HG03520 (cell line): ENCODE measurements at regions not wholly inside any gene's neighbourhood (a gene's known extent, or its start where the extent isn't known, plus 50 kb on each side); places are given as distances from the start of the nearest gene placed in this dataset.

Experiments used
- ATAC-seq: cut with Tn5 transposase; IDR thresholded peaks from one replicate; pipeline ENCODE4 v1.9.1; 2021; ENCODE audit warnings: mild to moderate bottlenecking, moderate library complexity; ENCODE audit not compliant: unreplicated experiment

DNA sequence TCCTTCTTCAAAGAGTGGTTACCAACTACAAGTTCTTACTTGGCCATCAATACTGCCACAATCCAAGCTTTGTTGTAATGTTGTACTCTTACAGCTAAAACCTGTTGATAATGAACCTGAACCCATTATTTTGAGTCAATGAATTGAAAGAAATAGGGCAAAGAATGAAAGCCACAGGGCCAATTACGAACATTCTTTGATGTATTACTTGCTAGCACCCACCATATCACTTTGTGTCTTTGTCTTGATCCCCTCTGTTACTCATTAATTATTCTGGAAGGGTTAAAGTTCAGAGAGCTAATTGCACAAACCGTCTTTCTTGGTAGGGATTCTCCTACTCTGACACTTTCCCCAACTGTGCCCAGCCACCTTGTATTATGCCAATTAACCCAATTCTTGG is 53.2 kb upstream of the TFEC start:
- no peak for ATAC-seq

GRCh38 chr7:116086547-116087045 is 56.0 kb upstream of the TFEC start:
- ATAC-seq = no peak

GRCh38 chr7:116087291-116087690 is 56.7 kb upstream of the TFEC start:
- no peak for ATAC-seq

DNA sequence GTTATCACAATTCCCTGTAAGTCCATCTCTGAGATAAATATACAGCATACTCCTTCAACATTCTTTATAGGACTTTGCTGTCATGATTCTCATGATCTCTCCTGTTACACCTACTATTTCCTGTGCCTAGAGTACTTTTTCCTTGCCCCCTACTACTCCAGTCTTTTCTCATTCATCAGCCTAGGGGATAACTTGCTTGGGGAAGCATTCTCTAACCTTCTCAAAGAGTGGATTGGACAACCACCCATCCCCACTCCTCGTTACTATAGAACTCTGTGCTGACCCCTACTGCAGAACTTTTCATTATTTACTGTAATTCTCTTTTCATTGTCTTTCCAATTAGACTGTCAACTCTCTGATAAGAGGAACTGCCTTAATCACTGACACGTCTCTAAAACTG is 57.4 kb upstream of the TFEC start:
- no peak for ATAC-seq

DNA sequence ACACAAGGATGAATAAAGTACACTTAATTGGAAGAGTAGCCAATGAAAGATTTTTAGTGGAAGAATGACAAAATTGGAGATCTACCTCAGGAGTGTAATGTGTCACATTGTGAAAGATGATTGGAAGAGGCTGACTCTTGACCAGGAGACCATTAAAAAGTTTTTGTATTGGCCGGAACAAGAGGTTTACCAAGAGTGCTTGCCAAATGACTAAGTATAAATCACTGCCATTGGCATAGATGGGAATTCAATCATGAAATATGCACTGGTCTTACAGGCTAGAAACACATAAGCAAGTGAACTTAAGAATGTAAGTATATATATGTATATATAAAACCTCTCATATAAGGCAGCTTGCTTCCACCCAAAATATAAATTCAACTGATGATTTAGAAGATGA is 58.7 kb upstream of the TFEC start:
- ATAC-seq = no peak

DNA sequence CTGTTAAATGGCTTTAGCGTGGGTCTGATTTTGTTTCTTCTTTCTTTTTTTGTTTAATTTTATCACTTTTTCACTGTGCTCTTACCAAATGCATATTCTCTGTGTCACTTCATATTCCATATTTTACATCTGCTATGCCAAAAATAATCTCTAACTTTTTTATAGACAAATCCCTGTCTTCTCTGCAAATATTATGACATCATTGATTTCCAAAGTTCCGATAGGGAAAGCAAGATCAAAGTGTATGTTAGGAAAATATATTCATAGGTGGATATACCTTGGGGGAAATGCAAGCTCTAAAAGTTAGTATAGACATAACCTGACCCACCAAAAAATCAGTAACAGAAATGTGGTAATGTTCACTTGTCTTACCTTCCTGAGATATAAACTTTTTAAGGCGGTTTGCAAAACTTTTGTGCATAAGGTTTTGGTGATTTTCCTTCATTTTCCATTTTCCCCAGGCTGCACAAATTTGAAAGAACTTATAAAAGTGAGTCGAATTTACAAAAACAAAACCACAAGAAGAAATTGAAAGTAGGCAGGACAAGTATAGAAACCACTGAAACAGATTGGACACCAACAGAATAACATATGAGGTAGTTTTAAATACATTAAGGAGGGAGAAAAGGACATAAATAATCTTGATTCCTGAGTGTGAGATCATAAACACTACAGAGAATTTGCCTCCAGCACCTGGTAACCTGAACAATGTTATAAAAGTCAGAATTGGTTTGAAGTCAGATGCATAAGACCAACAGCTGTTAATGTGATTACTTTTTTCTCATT is 63.1 kb upstream of the TFEC start:
- ATAC-seq = no peak

DNA sequence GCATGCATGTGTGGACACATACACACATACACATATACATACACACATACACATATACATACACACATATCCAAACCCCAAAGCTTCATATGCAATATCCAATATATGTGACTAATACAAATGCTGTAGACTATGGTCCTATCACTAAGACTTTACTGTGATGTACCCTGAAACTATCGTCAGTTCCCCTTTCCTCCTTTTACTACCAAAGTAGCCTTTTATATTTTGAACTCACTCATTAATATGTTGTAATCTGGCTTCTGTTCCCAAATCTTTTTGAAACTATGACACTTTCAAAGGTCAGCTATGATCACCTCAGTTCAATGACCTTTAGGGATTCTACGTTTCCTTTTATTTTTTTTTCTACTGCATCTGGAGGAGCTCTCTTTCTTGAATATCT is 64.8 kb upstream of the TFEC start:
- ATAC-seq = no peak

- ATAC-seq = no peak
These were observed 66.9 kb upstream of the TFEC start for GRCh38 chr7:116097365-116098009.

DNA sequence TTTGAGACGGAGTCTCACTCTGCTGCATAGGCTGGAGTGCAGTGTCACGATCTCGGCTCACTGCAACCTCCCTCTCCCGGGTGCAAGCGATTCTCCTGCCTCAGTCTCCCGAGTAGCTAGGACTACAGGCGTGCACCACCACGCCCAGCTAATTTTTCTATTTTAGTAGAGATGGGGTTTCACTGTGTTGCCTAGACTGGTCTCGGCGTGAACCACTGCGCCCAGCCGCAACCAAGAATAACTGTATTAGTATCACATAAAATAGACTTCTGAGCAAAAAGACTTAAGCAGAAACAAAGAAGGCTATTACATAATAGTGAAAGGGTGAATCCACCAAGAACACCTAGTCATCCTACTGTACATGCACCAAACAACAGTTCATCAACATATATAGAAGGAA is 67.6 kb upstream of the TFEC start:
- no peak for ATAC-seq

- no peak for ATAC-seq
These were observed 70.1 kb upstream of the TFEC start for GRCh38 chr7:116100626-116101025.

DNA sequence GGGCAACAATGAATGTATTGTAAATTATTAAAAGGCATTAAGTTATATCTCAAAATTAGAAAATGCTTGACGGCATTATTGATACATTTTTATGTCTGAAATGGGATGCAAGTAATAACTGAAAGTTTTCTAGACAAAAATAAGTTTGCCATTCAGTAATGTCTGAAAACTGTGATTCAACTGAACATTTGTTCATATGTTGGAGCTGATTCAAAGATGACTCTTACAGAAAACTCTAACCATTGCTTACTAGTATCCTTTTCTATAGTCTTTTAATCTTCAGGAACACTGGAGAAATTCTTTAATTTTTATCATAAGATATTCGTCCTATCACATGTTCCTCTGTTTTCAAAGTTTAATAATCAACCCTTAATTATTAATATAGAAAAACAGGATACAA is 71.1 kb upstream of the TFEC start:
- no peak for ATAC-seq

GRCh38 chr7:116111475-116111874 is 80.9 kb upstream of the TFEC start:
- no peak for ATAC-seq

DNA sequence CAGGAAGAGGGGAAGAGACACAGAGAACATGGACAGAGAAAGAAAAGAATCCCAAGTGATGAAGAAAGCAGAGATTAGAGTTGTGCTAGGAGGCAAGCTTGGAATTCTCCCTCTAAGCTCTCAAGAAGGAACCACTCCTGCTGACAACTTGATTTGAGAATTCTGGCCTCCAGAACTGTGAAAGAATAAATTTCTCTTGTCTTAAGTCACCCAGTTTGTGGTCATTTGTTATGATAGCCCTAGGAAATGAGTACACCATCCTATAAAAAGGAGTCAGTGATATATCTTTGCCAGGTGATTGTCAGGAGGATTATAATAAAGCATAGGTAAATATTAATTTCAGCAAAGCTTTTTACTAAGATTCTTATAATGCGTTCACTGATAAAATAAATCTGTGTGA is 82.7 kb upstream of the TFEC start:
- ATAC-seq = no peak

- no peak for ATAC-seq
These were observed 89.5 kb upstream of the TES start for GRCh38 chr7:116120839-116121238.

GRCh38 chr7:116122972-116123595 is 87.3 kb upstream of the TES start:
- ATAC-seq = peak; percentile 67

GRCh38 chr7:116128139-116128538 is 82.2 kb upstream of the TES start:
- no peak for ATAC-seq

- no peak for ATAC-seq
These were observed 75.0 kb upstream of the TES start for GRCh38 chr7:116135306-116135705.

DNA sequence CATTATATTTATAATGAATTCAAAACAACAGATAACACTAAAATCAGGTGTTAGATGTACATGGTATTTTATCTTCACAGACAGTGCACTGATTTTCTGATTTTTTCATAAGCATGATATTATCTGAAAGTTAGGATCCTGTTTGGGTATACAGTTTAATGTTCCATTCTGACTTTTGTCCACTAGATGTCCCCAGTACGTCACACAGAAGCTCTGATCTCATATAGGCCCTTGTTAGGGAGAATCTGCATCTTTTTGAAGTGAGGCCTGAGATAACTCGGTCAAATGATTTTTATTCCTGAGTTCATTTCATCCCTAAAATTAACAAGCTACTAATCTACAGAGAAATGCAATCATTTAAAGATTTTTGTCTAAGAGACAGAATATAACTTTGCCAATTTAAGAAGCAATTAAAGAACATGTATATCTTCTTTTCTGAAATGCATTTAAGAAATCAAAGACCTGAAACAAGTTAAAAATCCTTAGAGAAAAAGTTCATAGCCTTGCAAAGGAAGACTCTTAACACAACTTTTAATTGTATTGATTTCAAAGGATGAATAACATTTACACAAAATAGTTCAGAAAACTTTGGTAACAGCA is 72.0 kb upstream of the TES start:
- peak; percentile 95 for ATAC-seq

GRCh38 chr7:116139007-116139406 is 71.3 kb upstream of the TES start:
- ATAC-seq = no peak

DNA sequence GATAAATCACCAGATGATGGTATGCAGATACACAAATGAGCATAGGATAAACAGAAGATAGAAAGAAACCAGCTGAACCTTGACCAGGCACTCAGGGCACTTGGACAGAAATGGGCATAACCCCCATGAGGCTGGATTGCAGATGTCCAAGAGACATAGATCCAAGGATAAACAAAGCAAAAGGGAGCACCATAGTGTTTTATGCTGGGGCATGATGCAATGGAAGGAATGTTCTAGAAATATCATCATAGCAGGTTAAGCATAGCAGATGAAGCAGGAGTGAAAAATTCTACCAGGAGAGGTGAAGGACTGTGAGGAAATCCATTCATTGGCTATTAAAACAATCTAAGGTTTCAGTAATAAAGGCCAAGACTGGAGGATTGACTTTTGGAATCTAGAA is 70.5 kb upstream of the TES start:
- ATAC-seq = no peak

- no peak for ATAC-seq
These were observed 68.0 kb upstream of the TES start for GRCh38 chr7:116142374-116142773.

- ATAC-seq = no peak
These were observed 67.5 kb upstream of the TES start for GRCh38 chr7:116142850-116143249.
